K562 (cell line): ENCODE measurements at regions not wholly inside any gene's neighbourhood (a gene's known extent, or its start where the extent isn't known, plus 50 kb on each side); places are given as distances from the start of the nearest gene placed in this dataset.

Experiments used
- ATAC-seq: fragments of 200-7000 bp; cut with Tn5 transposase; 3 replicates; pipeline ENCODE4 v1.9.1; 2020; ENCODE audit warnings: moderate library complexity
- BruUV-seq: library from RNA; stranded (reverse); fragments of 400-500 nt; replicated peaks from 2 replicates; lab custom pipeline; 2021; lab: Mats Ljungman, UMichigan
- CTCF ChIA-PET: fragments of 300-600 bp; formaldehyde crosslinking; extraction: SDS; loops from one replicate; lab custom pipeline; 2021; ENCODE audit warnings: low intra/inter-chr PET ratio; lab: Yijun Ruan, JAX
- POLR2A ChIA-PET: fragments of 300-600, 350-650 bp; sonication (Branson Sonifier 250); formaldehyde crosslinking; extraction: SDS; loops from one replicate; lab custom pipeline; 2021; ENCODE audit warnings: antibody characterized with exemption, inconsistent platforms; lab: Yijun Ruan, JAX
- DNase-seq, 4 experiments: peaks; one replicate each; pipeline versions ENCODE4 v3.0.0 to v3.0.0-alpha.2; 2011 to 2018; ENCODE audit warnings: low spot score in 3 of 4, mixed read lengths in 3 of 4; ENCODE audit errors: extremely low read depth in 1 of 4
- FAIRE-seq: peaks from 2 replicates; lab custom pipeline; 2011; peaks lifted over from hg19 to GRCh38; lab: Jason Lieb, UNC
- H2AFZ ChIP-seq: 2 replicates; pipeline ENCODE4 v1.6.0; 2011; ENCODE audit warnings: low read depth, low read length, control low read depth, inconsistent platforms
- H3K27ac ChIP-seq: fragments of 200-600 bp; 3 replicates; pipeline ENCODE4 v1.8.0; 2011; ENCODE audit warnings: low read depth, mild to moderate bottlenecking, control low read depth, inconsistent platforms, low read length, moderate library complexity, mixed read lengths; ENCODE audit errors: extremely low read depth
- H3K27me3 ChIP-seq, 2 experiments: fragments of 300-600 bp in 1 of 2; 2 replicates in 1 of 2; 3 replicates in 1 of 2; pipeline versions ENCODE4 v1.6.0 to v1.8.0; 2011; ENCODE audit warnings: inconsistent platforms in 2 of 2, low read length in 2 of 2, mild to moderate bottlenecking in 1 of 2, mixed read lengths in 1 of 2, moderate library complexity in 1 of 2; ENCODE audit not compliant: control insufficient read depth in 2 of 2, insufficient read depth in 2 of 2
- H3K36me3 ChIP-seq: fragments of 300-600 bp; 3 replicates; pipeline ENCODE4 v1.8.0; 2011; ENCODE audit warnings: mild to moderate bottlenecking, low read length, inconsistent platforms; ENCODE audit not compliant: control insufficient read depth, insufficient read depth
- H3K4me1 ChIP-seq, 2 experiments: fragments of 200-600 bp in 1 of 2; replicated peaks in 1 of 2; 2 replicates in 1 of 2; 3 replicates in 1 of 2; pipeline versions ENCODE4 v1.5.1 to v1.8.0; 2011; ENCODE audit warnings: inconsistent platforms in 2 of 2, low read length in 2 of 2, mild to moderate bottlenecking in 1 of 2, mixed read lengths in 1 of 2, moderate library complexity in 1 of 2; ENCODE audit not compliant: control insufficient read depth in 2 of 2, insufficient read depth in 2 of 2
- H3K4me2 ChIP-seq: 2 replicates; pipeline ENCODE4 v1.6.1; 2011; ENCODE audit warnings: low read length, control low read depth, inconsistent platforms, mixed read lengths; ENCODE audit not compliant: insufficient read depth
- H3K4me3 ChIP-seq: fragments of 200-600 bp; sonication (generic), shearing (Covaris generic); 2 replicates; pipeline ENCODE4 v1.5.1; 2016; ENCODE audit warnings: control low read depth, inconsistent platforms
- H3K79me2 ChIP-seq: fragments of 200-600 bp; 3 replicates; pipeline ENCODE4 v1.8.0; 2011; ENCODE audit warnings: low read length, inconsistent platforms; ENCODE audit not compliant: control insufficient read depth, insufficient read depth
- H3K9ac ChIP-seq, 2 experiments: 2 replicates each; pipeline versions ENCODE4 v1.6.0 to v1.6.1; 2011; ENCODE audit warnings: low read depth in 2 of 2, low read length in 2 of 2, control low read depth in 1 of 2, inconsistent platforms in 1 of 2, mild to moderate bottlenecking in 1 of 2, mixed read lengths in 1 of 2; ENCODE audit not compliant: insufficient read depth in 1 of 2
- H3K9me1 ChIP-seq: one replicate; pipeline ENCODE4 v1.6.0; 2011; ENCODE audit warnings: inconsistent platforms, mild to moderate bottlenecking, low read length, moderate library complexity; ENCODE audit not compliant: control insufficient read depth, insufficient read depth
- H3K9me3 ChIP-seq: replicated peaks from 2 replicates; pipeline ENCODE4 v1.5.1; 2011; ENCODE audit warnings: low read depth, low read length, inconsistent platforms; ENCODE audit not compliant: control insufficient read depth, insufficient read depth
- H4K20me1 ChIP-seq: replicated peaks from 2 replicates; pipeline ENCODE4 v1.6.1; 2011; ENCODE audit warnings: low read length, inconsistent platforms, mixed read lengths; ENCODE audit not compliant: control insufficient read depth, insufficient read depth
- PREB ChIP-seq: sonication (generic); formaldehyde crosslinking; IDR thresholded peaks from 2 replicates; pipeline ENCODE4 v1.8.1; 2023; ENCODE audit warnings: mild to moderate bottlenecking, missing genetic modification reagents
- RREB1 ChIP-seq: fragments of 250-450 bp; sonication (Bioruptor Pico); IDR thresholded peaks from 2 replicates; pipeline ENCODE4 v1.4.0; 2020
- ZSCAN29 ChIP-seq: fragments of 450-650 bp; IDR thresholded peaks from 2 replicates; pipeline ENCODE4 v1.6.1; 2017
- WGBS: fragments of 100-300 bp; shearing (Covaris generic); methylation state at CpG from one replicate; pipeline ENCODE4 v1.1.6; 2016; ENCODE audit warnings: low coverage, mixed read lengths; ENCODE audit not compliant: insufficient coverage; ENCODE audit errors: missing lambda C conversion rate; 5-methylcytosine and 5-hydroxymethylcytosine counted together
- in situ Hi-C: fragments of 300-500 bp; cut with MboI; formaldehyde crosslinking; loops from 4 replicates; pipeline ENCODE4 v1.15.0; 2018; ENCODE audit warnings: inconsistent platforms, mixed read lengths
- intact Hi-C: fragments of 100-400 bp; cut with micrococcal nuclease; formaldehyde crosslinking; loops from 2 replicates; pipeline ENCODE4 v1.14.2; 2022

DNA sequence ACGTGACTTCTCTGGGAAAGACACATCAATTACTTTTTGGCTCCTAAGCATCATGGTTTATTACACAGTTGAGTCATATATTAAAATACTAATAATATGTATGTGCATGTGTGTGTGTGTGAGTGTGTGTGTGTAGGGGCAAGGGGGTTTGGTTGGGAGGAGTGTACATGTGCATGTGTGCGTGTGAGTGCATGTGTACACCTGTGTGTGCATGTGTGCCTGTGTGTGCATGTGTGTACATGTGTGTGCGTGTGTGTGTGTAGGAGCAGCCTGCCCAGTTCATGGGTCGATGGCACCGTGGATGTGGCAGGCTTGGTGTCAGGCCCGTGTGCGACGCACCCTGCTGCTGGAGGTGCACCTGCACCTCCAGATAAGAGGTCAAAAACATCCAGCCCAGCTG, 99.0 kb upstream of the SNTG2 start:
- under 1% methylated on average over 8 of the region's 8 CpGs for WGBS
- H3K9me1 ChIP-seq, result no peaks in the 10 kb centered on the region
- H3K9ac ChIP-seq, result no peak overlapping the region
- FAIRE-seq, result no peak
- intact Hi-C loops, result loop anchor here (5.0 kb wide), 1 partner anchor 291 kb away; no protein-coding TSS in a partner anchor
- ATAC-seq, result no peak
- no peaks in the 10 kb centered on the region for H3K36me3 ChIP-seq
- no peak for TF ChIP-seq RREB1 (CRISPR knock-in tag)
- TF ChIP-seq PREB (CRISPR knock-in tag), result no peak
- no peak for TF ChIP-seq ZSCAN29
- H4K20me1 ChIP-seq, result no peaks in the 10 kb centered on the region
- H3K9me3 ChIP-seq, result no peaks in the 10 kb centered on the region
- H3K4me2 ChIP-seq, result no peak overlapping the region
- no peak overlapping the region for H3K4me3 ChIP-seq
- BruUV-seq, result no TSS peak
- H2AFZ ChIP-seq, result no peak overlapping the region
- in situ Hi-C loops, result no loop called here
- no peaks in the 10 kb centered on the region for H3K4me1 ChIP-seq
- DNase-seq, result no peak
- H3K27me3 ChIP-seq, result peaks cover 6 to 28% of the 10 kb centered on the region in 2 experiments; a peak in 4 of 5 replicates
- CTCF ChIA-PET, result interaction anchor here (0.7 kb wide), 1 partner anchor 87 kb away, joined by 3 read pairs; no protein-coding TSS in a partner anchor
- H3K27ac ChIP-seq, result no peak overlapping the region
- no peaks in the 10 kb centered on the region for H3K79me2 ChIP-seq
- POLR2A ChIA-PET, result no interaction called here
